Muscle of leg (tissue), 3 donors: ENCODE measurements at regions not wholly inside any gene's neighbourhood (a gene's known extent, or its start where the extent isn't known, plus 50 kb on each side); places are given as distances from the start of the nearest gene placed in this dataset.
A peak's percentile ranks its signal among the peaks of the same experiment; 100 is the strongest.

Experiments
- DNase-seq: peaks from one replicate; pipeline ENCODE4 v3.0.0; 2013
- H3K27ac ChIP-seq: one replicate; pipeline ENCODE4 v1.5.1; 2013; ENCODE audit warnings: mild to moderate bottlenecking, low read length, control low read depth
- H3K27me3 ChIP-seq: one replicate; pipeline ENCODE4 v1.6.1; 2013; ENCODE audit warnings: low read length; ENCODE audit not compliant: control insufficient read depth, insufficient read depth
- H3K36me3 ChIP-seq: one replicate; pipeline ENCODE4 v1.6.1; 2013; ENCODE audit warnings: low read length; ENCODE audit not compliant: control insufficient read depth, insufficient read depth
- H3K4me1 ChIP-seq: one replicate; pipeline ENCODE4 v1.6.1; 2013; ENCODE audit warnings: low read length; ENCODE audit not compliant: control insufficient read depth, insufficient read depth
- H3K4me3 ChIP-seq: one replicate; pipeline ENCODE4 v1.5.1; 2013; ENCODE audit warnings: low read length, control low read depth
- H3K9me3 ChIP-seq: replicated peaks from 2 replicates; pipeline ENCODE4 v1.6.1; 2013; ENCODE audit warnings: low read depth, low read length; ENCODE audit not compliant: control insufficient read depth
- WGBS: methylation state at CpG from one replicate; pipeline ENCODE4 v1.1.5; 2013; ENCODE audit warnings: missing lambda C conversion rate; ENCODE audit not compliant: insufficient coverage; 5-methylcytosine and 5-hydroxymethylcytosine counted together

GRCh38 chr5:94028001-94028400 lies 286.6 kb upstream of the POU5F2 start:
- Histone ChIP-seq H3K36me3 (peaks cover 6% of the 10 kb centered on the region), H3K4me1 (no peaks in the 10 kb centered on the region), H3K9me3 (no peaks in the 10 kb centered on the region), H3K4me3 (no peak overlapping the region), H3K27me3 (no peaks in the 10 kb centered on the region), H3K27ac (no peak overlapping the region)
- no CpG with 5 or more reads among the region's 1 CpG for WGBS
- DNase-seq: no peak

DNA sequence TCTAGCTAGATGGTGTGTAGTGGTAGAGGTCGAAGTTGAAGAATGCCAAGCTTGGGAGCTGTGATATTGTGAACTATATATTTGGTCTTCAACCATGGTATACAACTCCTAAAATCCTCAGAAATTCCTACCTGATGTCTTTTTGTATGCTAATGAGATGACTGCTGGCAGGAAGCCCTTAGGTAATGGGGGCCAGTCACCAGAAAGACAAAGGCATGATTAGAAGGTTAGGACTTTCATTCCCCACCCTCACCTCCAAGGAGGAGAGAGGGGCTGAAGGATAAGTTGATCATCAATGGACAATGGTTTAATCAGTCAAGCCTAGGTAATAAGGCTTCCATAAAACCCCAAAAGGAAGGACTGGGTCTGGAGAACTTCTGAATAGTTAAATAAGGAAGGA lies 285.7 kb upstream of the POU5F2 start:
- DNase-seq: no peak
- Histone ChIP-seq H3K27ac (no peak overlapping the region), H3K4me1 (no peaks in the 10 kb centered on the region), H3K36me3 (peaks cover 6% of the 10 kb centered on the region), H3K9me3 (no peaks in the 10 kb centered on the region), H3K4me3 (no peak overlapping the region), H3K27me3 (no peaks in the 10 kb centered on the region)
- WGBS: no CpG with 5 or more reads among the region's 1 CpG

- Histone ChIP-seq H3K9me3 (no peaks in the 10 kb centered on the region), H3K27me3 (no peaks in the 10 kb centered on the region), H3K27ac (no peak overlapping the region), H3K4me1 (no peaks in the 10 kb centered on the region), H3K4me3 (no peak overlapping the region), H3K36me3 (peaks cover 6% of the 10 kb centered on the region)
- DNase-seq: no peak
- WGBS: 80% methylated on average over 9 of the region's 10 CpGs
Observed at GRCh38 chr5:94025788-94026473, 284.5 kb upstream of the POU5F2 start.

GRCh38 chr5:94024620-94025019 lies 283.2 kb upstream of the POU5F2 start:
- Histone ChIP-seq H3K27ac (no peak overlapping the region), H3K27me3 (no peaks in the 10 kb centered on the region), H3K4me1 (no peaks in the 10 kb centered on the region), H3K4me3 (no peak overlapping the region), H3K9me3 (no peaks in the 10 kb centered on the region), H3K36me3 (no peaks in the 10 kb centered on the region)
- DNase-seq: no peak
- 100% methylated on average over 1 of the region's 1 CpG for whole genome bisulfite sequencing

DNA sequence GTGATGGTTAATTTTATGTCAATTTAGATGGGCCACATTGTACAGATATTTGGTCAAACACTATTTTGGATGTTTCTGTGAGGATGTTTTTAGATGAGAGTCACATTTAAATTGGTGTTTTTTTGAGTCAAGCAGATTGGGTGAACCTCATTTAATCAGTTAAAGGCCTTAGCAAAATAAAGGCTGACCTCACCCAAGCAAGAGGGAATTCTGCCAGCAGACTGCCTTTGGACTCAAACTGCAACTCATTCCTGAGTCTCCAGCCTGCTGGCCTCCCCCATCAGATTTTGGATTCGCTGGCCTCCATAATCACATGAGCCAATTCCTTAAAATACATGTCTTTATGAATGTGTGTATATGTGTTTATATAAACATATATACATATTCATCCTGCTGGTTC lies 282.7 kb upstream of the POU5F2 start:
- H3K4me1 ChIP-seq: no peaks in the 10 kb centered on the region
- H3K4me3 ChIP-seq: no peak overlapping the region
- peak; percentile 4 for DNase-seq
- WGBS: no CpG with 5 or more reads among the region's 1 CpG
- H3K27ac ChIP-seq: no peak overlapping the region
- H3K27me3 ChIP-seq: no peaks in the 10 kb centered on the region
- no peaks in the 10 kb centered on the region for H3K36me3 ChIP-seq
- no peaks in the 10 kb centered on the region for H3K9me3 ChIP-seq

DNA sequence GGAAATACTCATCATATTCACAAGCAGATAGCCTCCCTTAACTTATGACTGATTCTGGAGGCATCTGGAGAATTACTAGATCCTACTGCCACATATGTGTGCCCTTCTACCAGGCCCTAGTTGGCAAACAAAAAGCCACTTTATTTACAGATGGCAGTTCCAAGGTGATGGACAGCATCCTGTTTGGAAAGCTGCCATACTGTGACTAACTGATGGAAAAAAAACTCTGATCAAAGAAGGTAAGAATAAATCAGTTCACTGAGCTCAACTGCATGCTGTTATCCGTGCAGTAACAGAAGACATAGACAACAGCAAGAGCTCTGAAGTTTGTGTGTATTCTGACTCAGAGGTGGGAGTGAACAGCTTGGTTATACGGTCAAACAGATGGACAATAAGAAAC lies 279.8 kb upstream of the POU5F2 start:
- Histone ChIP-seq H3K27me3 (no peaks in the 10 kb centered on the region), H3K4me3 (no peak overlapping the region), H3K27ac (no peak overlapping the region), H3K9me3 (peaks cover 5% of the 10 kb centered on the region), H3K36me3 (no peaks in the 10 kb centered on the region), H3K4me1 (no peaks in the 10 kb centered on the region)
- 88% methylated on average over 2 of the region's 2 CpGs for WGBS
- DNase-seq: no peak

GRCh38 chr5:94017579-94017978 lies 276.2 kb upstream of the POU5F2 start:
- Histone ChIP-seq H3K4me1 (no peaks in the 10 kb centered on the region), H3K27ac (no peak overlapping the region), H3K9me3 (peaks cover 15% of the 10 kb centered on the region), H3K36me3 (no peaks in the 10 kb centered on the region), H3K4me3 (no peak overlapping the region), H3K27me3 (no peaks in the 10 kb centered on the region)
- WGBS: no CpG with 5 or more reads among the region's 2 CpGs
- no peak for DNase-seq

DNA sequence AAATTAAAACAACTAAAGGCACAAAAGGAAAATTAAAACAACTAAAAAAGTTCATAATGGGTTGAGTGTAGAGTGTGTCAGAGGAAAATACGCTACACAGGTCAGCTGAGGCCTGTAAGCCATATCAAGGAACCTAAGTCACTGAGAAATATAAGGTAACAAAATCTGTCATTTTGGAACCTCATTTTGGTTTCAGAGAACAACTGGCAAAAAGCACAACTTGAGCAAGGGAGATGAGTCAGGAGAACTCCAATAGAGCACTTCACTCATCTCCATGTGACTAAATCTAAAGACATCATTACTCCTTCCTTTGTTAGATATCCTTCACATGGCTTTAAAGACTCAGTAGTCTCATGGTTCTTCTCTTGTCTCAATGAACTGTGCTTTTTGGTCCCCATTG lies 269.4 kb upstream of the POU5F2 start:
- Histone ChIP-seq H3K27me3 (no peaks in the 10 kb centered on the region), H3K4me3 (no peak overlapping the region), H3K36me3 (no peaks in the 10 kb centered on the region), H3K27ac (no peak overlapping the region), H3K9me3 (peaks cover 10% of the 10 kb centered on the region), H3K4me1 (no peaks in the 10 kb centered on the region)
- no peak for DNase-seq
- no CpG with 5 or more reads among the region's 1 CpG for WGBS

DNA sequence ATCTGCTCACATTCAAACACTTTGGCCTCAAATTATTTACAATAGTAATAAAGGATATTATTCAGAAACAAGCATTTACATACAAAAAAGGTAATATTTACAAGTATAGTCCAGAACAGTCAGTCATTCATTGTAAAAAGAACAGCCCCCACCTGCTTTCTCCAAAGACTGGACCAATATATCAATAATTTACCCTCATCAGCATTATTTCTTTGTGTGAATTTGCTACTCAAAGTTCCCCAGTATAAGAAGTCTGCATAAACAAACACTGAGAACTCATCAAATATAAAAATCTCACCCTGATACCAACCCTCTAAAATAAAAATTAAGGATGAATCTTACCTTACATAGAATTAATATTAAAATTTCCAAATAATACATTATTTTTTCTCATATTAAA lies 267.8 kb upstream of the POU5F2 start:
- H3K4me3 ChIP-seq: no peak overlapping the region
- no peaks in the 10 kb centered on the region for H3K36me3 ChIP-seq
- H3K4me1 ChIP-seq: no peaks in the 10 kb centered on the region
- H3K27ac ChIP-seq: no peak overlapping the region
- H3K27me3 ChIP-seq: no peaks in the 10 kb centered on the region
- H3K9me3 ChIP-seq: peaks cover 7% of the 10 kb centered on the region
- DNase-seq: no peak

GRCh38 chr5:93998951-93999455 lies 257.6 kb upstream of the POU5F2 start:
- no peak for DNase-seq
- H3K4me3 ChIP-seq: no peak overlapping the region
- peaks cover 8% of the 10 kb centered on the region for H3K9me3 ChIP-seq
- no CpG with 5 or more reads among the region's 1 CpG for WGBS
- no peak overlapping the region for H3K27ac ChIP-seq
- no peaks in the 10 kb centered on the region for H3K36me3 ChIP-seq
- H3K4me1 ChIP-seq: no peaks in the 10 kb centered on the region
- no peaks in the 10 kb centered on the region for H3K27me3 ChIP-seq

DNA sequence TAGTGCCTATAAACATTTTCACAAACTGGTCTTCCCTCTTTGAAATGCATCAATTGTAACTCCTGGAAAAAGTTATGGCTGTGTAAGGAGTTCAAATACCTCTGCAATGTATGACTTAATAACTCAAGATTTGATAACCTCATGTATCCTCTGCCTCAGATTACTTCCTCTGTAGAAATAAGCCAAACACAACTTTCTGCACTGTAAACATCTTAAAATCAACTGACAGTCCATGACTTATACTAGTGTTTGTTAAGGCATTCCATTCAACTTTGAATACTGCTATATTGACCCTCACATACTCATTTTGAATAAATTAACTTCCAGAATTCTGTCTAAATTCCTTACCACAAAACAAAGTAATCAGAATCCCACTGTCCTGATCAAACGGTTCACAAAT lies 256.2 kb upstream of the POU5F2 start:
- H3K9me3 ChIP-seq: peaks cover 8% of the 10 kb centered on the region
- DNase-seq: no peak
- H3K27me3 ChIP-seq: no peaks in the 10 kb centered on the region
- no peak overlapping the region for H3K27ac ChIP-seq
- no peaks in the 10 kb centered on the region for H3K36me3 ChIP-seq
- no CpG with 5 or more reads among the region's 1 CpG for WGBS
- H3K4me1 ChIP-seq: no peaks in the 10 kb centered on the region
- H3K4me3 ChIP-seq: no peak overlapping the region
